Skeletal muscle cell (primary cell): ENCODE measurements at regions not wholly inside any gene's neighbourhood (a gene's known extent, or its start where the extent isn't known, plus 50 kb on each side); places are given as distances from the start of the nearest gene placed in this dataset.
"Not testable (repeated sequence)": the region's sequence is repeated elsewhere in the genome, so short reads cannot be mapped to it uniquely, and the experiment has no call there.

Experiments used
- DNase-seq: peaks from one replicate; pipeline ENCODE4 v3.0.0-alpha.2; 2010; ENCODE audit warnings: low read depth
- H3K4me3 ChIP-seq: 2 replicates; pipeline ENCODE4 v1.5.1; 2011; ENCODE audit warnings: low read depth, mild to moderate bottlenecking, control low read depth, low read length, moderate library complexity

- no peak for DNase-seq
- no peak overlapping the region for H3K4me3 ChIP-seq
These were observed 1386.3 kb downstream of the LRFN5 start for GRCh38 chr14:42992930-42993329.

DNA sequence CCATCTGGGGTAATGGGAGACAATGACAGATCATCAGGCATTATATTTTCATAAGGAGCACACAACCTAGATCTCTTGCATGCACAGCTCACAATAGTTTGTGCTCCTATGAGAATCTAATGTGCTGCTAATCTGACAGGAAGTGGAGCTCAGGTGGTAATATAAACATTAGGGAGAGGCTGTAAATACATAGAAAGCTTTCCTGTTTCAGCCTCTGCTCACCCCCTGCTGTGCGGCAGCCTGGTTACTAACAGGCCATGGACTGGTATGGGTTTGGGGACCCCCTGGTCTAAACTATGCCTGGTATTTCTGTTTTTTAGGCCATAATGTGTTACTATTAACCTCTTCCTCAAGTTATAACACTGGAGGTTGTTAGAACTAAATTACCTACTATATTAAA lies 1373.7 kb downstream of the LRFN5 start:
- no peak overlapping the region for H3K4me3 ChIP-seq
- no peak for DNase-seq

DNA sequence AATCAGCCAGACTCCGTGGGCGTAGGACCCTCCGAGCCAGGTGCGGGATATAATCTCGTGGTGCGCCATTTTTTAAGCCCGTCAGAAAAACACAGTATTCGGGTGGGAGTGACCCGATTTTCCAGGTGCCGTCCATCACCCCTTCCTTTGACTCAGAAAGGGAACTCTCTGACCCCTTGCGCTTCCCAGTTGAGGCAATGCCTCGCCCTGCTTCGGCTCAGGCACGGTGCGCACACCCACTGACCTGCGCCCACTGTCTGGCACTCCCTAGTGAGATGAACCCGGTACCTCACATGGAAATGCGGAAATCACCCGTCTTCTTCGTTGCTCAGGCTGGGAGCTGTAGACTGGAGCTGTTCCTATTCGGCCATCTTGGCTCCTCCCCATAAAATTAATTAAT lies 1366.5 kb downstream of the LRFN5 start:
- DNase-seq, H3K4me3 ChIP-seq: not testable (repeated sequence)

- H3K4me3 ChIP-seq = no peak overlapping the region
- no peak for DNase-seq
These were observed 1358.8 kb downstream of the LRFN5 start for GRCh38 chr14:42965512-42965911.

GRCh38 chr14:42961509-42961908 lies 1354.8 kb downstream of the LRFN5 start:
- no peak overlapping the region for H3K4me3 ChIP-seq
- DNase-seq = peak; percentile 29

- DNase-seq = no peak
- H3K4me3 ChIP-seq = no peak overlapping the region
These were observed 1343.7 kb downstream of the LRFN5 start for GRCh38 chr14:42950363-42950762.

- no peak for DNase-seq
- no peak overlapping the region for H3K4me3 ChIP-seq
These were observed 1341.3 kb downstream of the LRFN5 start for GRCh38 chr14:42947991-42948390.

- peak; percentile 31 for DNase-seq
- no peak overlapping the region for H3K4me3 ChIP-seq
These were observed 1337.6 kb downstream of the LRFN5 start for GRCh38 chr14:42944284-42944683.

- H3K4me3 ChIP-seq = no peak overlapping the region
- DNase-seq = no peak
These were observed 1324.6 kb downstream of the LRFN5 start for GRCh38 chr14:42931308-42931707.

GRCh38 chr14:42929806-42930480 lies 1323.3 kb downstream of the LRFN5 start:
- peak; percentile 23 for DNase-seq
- no peak overlapping the region for H3K4me3 ChIP-seq

GRCh38 chr14:42927313-42927712 lies 1320.6 kb downstream of the LRFN5 start:
- H3K4me3 ChIP-seq = no peak overlapping the region
- no peak for DNase-seq

DNA sequence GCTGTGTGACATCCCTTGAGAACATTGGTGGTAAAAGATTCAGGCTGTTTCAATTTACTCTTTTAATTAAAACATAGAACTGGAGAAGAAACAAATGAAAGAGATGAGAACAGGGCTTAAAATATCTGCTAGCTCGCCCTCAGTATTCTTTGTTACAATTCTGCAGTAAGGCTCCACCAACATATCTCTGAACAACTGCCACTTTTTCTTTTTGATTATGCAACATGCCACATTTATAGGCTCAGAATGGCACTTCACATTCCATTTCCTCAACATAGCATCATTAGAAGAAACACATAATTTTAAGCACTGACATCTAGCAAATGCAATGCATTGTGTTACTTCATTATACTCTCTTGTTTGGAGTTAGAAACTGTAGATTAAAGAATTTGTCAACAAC lies 1315.2 kb downstream of the LRFN5 start:
- no peak overlapping the region for H3K4me3 ChIP-seq

GRCh38 chr14:42918615-42919014 lies 1311.9 kb downstream of the LRFN5 start:
- H3K4me3 ChIP-seq = no peak overlapping the region
- no peak for DNase-seq

More for the DNA sequence above, 1315.2 kb downstream of the LRFN5 start:
- DNase-seq = no peak

GRCh38 chr14:42911642-42912041 lies 1305.0 kb downstream of the LRFN5 start:
- no peak for DNase-seq
- H3K4me3 ChIP-seq = no peak overlapping the region

- no peak for DNase-seq
- no peak overlapping the region for H3K4me3 ChIP-seq
These were observed 1303.0 kb downstream of the LRFN5 start for GRCh38 chr14:42909659-42910058.

DNA sequence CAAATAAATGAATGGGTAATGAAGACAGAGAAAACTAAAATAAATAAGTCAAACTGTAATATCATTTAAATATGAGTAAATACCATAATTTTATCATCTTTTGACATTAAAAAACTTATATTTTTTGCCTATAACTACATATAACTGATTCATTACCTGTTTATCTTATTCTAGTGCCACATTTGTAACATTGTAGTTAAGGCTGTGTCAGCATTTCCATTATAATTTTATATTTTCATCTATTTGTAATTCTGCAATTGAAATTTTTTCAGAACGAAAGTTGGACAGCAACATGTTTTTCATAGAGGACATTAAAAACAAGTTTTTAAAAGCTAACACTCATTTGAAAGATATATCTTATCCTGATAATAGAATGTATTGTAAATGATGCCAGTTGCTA lies 1286.5 kb downstream of the LRFN5 start:
- no peak for DNase-seq
- H3K4me3 ChIP-seq = no peak overlapping the region

- peak; percentile 79 for DNase-seq
- H3K4me3 ChIP-seq = no peak overlapping the region
These were observed 1277.4 kb downstream of the LRFN5 start for GRCh38 chr14:42884100-42884499.

GRCh38 chr14:42877716-42878115 lies 1271.0 kb downstream of the LRFN5 start:
- H3K4me3 ChIP-seq = no peak overlapping the region
- no peak for DNase-seq

DNA sequence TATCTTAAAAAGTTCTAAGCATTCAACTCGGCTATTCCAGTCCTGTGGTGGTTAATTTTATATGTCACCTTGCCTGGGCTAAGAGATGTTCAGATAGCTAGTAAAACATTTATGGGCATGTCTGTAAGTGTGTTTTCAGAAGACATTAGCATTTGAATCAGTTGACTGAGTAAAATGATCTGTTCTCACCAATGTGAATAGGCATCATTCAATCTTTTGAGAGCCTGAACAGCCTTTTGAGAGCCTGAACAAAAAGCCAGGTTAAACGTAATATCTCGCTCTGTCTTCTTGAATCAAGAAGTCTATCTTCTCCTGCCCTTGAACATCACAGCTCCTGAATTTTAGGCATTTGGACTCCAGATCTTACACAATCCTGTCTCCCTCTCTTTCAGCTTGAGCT lies 1266.1 kb downstream of the LRFN5 start:
- no peak for DNase-seq
- no peak overlapping the region for H3K4me3 ChIP-seq

- peak; percentile 76 for DNase-seq
- no peak overlapping the region for H3K4me3 ChIP-seq
These were observed 1263.0 kb downstream of the LRFN5 start for GRCh38 chr14:42869681-42870080.

GRCh38 chr14:42862114-42862513 lies 1255.4 kb downstream of the LRFN5 start:
- no peak overlapping the region for H3K4me3 ChIP-seq
- DNase-seq = no peak

- H3K4me3 ChIP-seq = no peak overlapping the region
- DNase-seq = no peak
These were observed 1253.7 kb downstream of the LRFN5 start for GRCh38 chr14:42860371-42860770.
